ENCODE measurements at regions not wholly inside any gene's neighbourhood (a gene's known extent, or its start where the extent isn't known, plus 50 kb on each side); places are given as distances from the start of the nearest gene placed in this dataset.

DNA sequence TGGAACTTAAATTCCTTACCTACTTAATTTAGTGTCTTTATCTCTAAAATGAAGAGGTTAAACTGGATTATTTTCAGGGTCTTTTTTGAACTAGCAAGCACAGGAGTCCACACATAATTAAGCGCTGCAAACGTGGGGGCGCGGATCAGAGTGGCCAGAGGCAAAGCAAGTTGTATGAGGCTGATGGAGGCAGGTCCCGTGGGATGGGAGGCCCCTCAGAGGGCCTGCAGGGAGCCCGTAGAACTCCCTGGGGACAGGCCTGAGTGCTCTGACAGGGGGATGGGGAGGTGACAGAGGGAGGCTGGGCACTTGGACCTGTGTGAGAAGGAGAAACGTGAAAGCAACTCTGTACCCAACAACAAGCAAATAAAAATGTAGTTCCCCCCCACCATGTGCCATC lies 177.8 kb downstream of the ACKR3 start:
- Histone ChIP-seq H3K79me2 (ENCODE audit: control insufficient read depth, insufficient read depth, low read length) (no peaks in the 10 kb centered on the region), H3K4me3 (no peak overlapping the region), H3K4me1 (replicated peaks in 1 of 2; ENCODE audit: control insufficient read depth in 2 of 2, insufficient read depth in 2 of 2, low read length in 2 of 2) (no peaks in the 10 kb centered on the region), H3K4me2 (ENCODE audit: insufficient read depth, low read length) (no peak overlapping the region), H3K36me3 (ENCODE audit: control insufficient read depth, insufficient read depth, low read length) (no peaks in the 10 kb centered on the region), H3K27ac (ENCODE audit: extremely low read depth, low read depth, low read length) (no peak overlapping the region), H3K9ac (ENCODE audit: insufficient read depth in 1 of 2, low read depth in 2 of 2, low read length in 2 of 2) (no peak overlapping the region), H3K9me1 (ENCODE audit: control insufficient read depth, insufficient read depth, low read length) (no peaks in the 10 kb centered on the region), H2AFZ (ENCODE audit: low read depth, low read length) (no peak overlapping the region), H3K9me3 (replicated peaks; ENCODE audit: control insufficient read depth, insufficient read depth, low read depth, low read length) (no peaks in the 10 kb centered on the region), H3K27me3 (ENCODE audit: control insufficient read depth in 2 of 2, insufficient read depth in 2 of 2, low read length in 2 of 2) (peaks cover 0 to 16% of the 10 kb centered on the region in 2 experiments; a peak in 1 of 5 replicates), H4K20me1 (replicated peaks; ENCODE audit: control insufficient read depth, insufficient read depth, low read length) (peaks cover 7% of the 10 kb centered on the region; the same call in 1 of the 2 replicates)
- POLR2A ChIA-PET, result no interaction called here
- TF ChIP-seq ZNF212 (CRISPR knock-in tag; IDR thresholded peaks at IDR 0.05), result no peak
- TF ChIP-seq, protein P1, sequence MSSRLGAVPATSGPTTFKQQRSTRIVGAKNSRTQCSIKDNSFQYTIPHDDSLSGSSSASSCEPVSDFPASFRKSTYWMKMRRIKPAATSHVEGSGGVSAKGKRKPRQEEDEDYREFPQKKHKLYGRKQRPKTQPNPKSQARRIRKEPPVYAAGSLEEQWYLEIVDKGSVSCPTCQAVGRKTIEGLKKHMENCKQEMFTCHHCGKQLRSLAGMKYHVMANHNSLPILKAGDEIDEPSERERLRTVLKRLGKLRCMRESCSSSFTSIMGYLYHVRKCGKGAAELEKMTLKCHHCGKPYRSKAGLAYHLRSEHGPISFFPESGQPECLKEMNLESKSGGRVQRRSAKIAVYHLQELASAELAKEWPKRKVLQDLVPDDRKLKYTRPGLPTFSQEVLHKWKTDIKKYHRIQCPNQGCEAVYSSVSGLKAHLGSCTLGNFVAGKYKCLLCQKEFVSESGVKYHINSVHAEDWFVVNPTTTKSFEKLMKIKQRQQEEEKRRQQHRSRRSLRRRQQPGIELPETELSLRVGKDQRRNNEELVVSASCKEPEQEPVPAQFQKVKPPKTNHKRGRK (tag; IDR thresholded peaks at IDR 0.05), result no peak
- no peak for TF ChIP-seq TGIF2 (CRISPR knock-in tag; IDR thresholded peaks at IDR 0.05)
- no peak for TF ChIP-seq CHCHD3 (CRISPR knock-in tag; IDR thresholded peaks at IDR 0.05)
- no peak for TF ChIP-seq PHB (CRISPR knock-in tag; IDR thresholded peaks at IDR 0.05)
- TF ChIP-seq GABPB1 (CRISPR knock-in tag; IDR thresholded peaks at IDR 0.05), result no peak
- TF ChIP-seq RFX7 (CRISPR knock-in tag; IDR thresholded peaks at IDR 0.05), result no peak
- no peak for TF ChIP-seq ZNF76 (CRISPR knock-in tag; IDR thresholded peaks at IDR 0.05; ENCODE audit: borderline replicate concordance)
- no peak for TF ChIP-seq POLR2AphosphoS5 (IDR thresholded peaks at IDR 0.05; ENCODE audit: control insufficient read depth, insufficient read depth, low read depth, low read length)
- no peak for TF ChIP-seq KDM2B (CRISPR knock-in tag; IDR thresholded peaks at IDR 0.05)
- TF ChIP-seq KAT8 (IDR thresholded peaks at IDR 0.05; ENCODE audit: low read depth), result no peak
- TF ChIP-seq ZNF699 (CRISPR knock-in tag; IDR thresholded peaks at IDR 0.05; ENCODE audit: insufficient replicate concordance), result no peak
- TF ChIP-seq BRD9 (IDR thresholded peaks at IDR 0.05; ENCODE audit: low read depth, partially characterized antibody), result no peak
- no peak for TF ChIP-seq DACH1 (IDR thresholded peaks at IDR 0.05; ENCODE audit: partially characterized antibody)
- TF ChIP-seq SMARCB1 (IDR thresholded peaks at IDR 0.05; ENCODE audit: insufficient read length, low read depth), result no peak
- no peak for TF ChIP-seq NFXL1 (CRISPR knock-in tag; IDR thresholded peaks at IDR 0.05)
- TF ChIP-seq RBM25 (IDR thresholded peaks at IDR 0.05; ENCODE audit: low read depth, low read length, severe bottlenecking), result no peak
- no peak for TF ChIP-seq POU5F1 (IDR thresholded peaks at IDR 0.05; ENCODE audit: borderline replicate concordance, low read depth, low read length, partially characterized antibody)
- no peak for TF ChIP-seq NELFE (IDR thresholded peaks at IDR 0.05; ENCODE audit: insufficient read depth, insufficient read length)
- BruUV-seq (replicated peaks), result no TSS peak
- in situ Hi-C loops (cut with MboI), result no loop called here
- intact Hi-C loops (cut with micrococcal nuclease), result no loop called here
- DNase-seq (ENCODE audit: extremely low read depth in 1 of 4, low spot score in 3 of 4) (no peak), FAIRE-seq (no peak), ATAC-seq (no peak)
- CTCF ChIA-PET (ENCODE audit: low intra/inter-chr PET ratio), result no interaction called here
- 0% methylated on average over 7 of the region's 7 CpGs for WGBS (ENCODE audit: insufficient coverage, low coverage, missing lambda C conversion rate)

Data from K562 (cell line).